ENCODE measurements at regions not wholly inside any gene's neighbourhood (a gene's known extent, or its start where the extent isn't known, plus 50 kb on each side); places are given as distances from the start of the nearest gene placed in this dataset.

DNA sequence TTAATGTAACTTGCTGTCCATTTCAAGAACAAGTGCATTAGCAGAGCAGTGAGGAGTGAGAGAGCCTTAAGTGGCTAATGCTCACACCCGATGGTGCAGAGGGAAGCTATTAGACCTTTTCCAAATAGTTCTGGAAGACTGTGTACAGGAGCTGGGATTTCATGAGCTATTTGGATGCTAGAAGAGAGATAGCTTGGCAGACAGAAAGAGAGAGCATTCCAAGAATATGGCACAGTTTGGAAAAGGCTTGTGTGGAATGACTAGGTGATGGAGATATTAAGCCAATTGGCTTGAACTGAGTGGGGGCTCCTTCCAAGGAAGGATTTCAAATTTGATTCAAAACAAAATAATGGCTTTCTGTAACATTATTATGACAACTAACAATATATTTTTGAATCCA lies 1097.2 kb upstream of the TENM3 start:
- intact Hi-C loops (cut with DNase I), result loop anchor here in 4 of 10 donors (10.0 kb wide), 2 partner anchors 1659 to 1779 kb away; no protein-coding TSS in a partner anchor

GRCh38 chr4:181147416-181147951 lies 1095.7 kb upstream of the TENM3 start:
- intact Hi-C loops (cut with DNase I), result loop anchor here in 4 of 10 donors (10.0 kb wide), 2 partner anchors 1657 to 1777 kb away; no protein-coding TSS in a partner anchor
- ATAC-seq (no peak), DNase-seq (no peak)
- no peak overlapping the region for H3K27ac ChIP-seq
- no peaks in the 10 kb centered on the region for H3K4me1 ChIP-seq
- WGBS, 4 donors, result 85 to 91% (median 89%) methylated on average over 13 of the region's 13 CpGs
- peaks cover 0 to 6% (median 0%) of the 10 kb centered on the region in 9 donors for H3K27me3 ChIP-seq
- H3K36me3 ChIP-seq, result no peaks in the 10 kb centered on the region
- no peaks in the 10 kb centered on the region for H3K9me3 ChIP-seq
- no peak overlapping the region for H3K4me3 ChIP-seq
- TF ChIP-seq POLR2A (IDR thresholded peaks at IDR 0.05) (no peak), CTCF (IDR thresholded peaks at IDR 0.05) (no peak)

More for the DNA sequence above, 1097.2 kb upstream of the TENM3 start:
- no peak for ATAC-seq
- no peak for DNase-seq
- Histone ChIP-seq H3K4me1 (no peaks in the 10 kb centered on the region), H3K9me3 (no peaks in the 10 kb centered on the region), H3K27me3 (peaks cover 0 to 10% (median 0%) of the 10 kb centered on the region in 9 donors), H3K36me3 (no peaks in the 10 kb centered on the region), H3K27ac (no peak overlapping the region), H3K4me3 (no peak overlapping the region)
- WGBS, 4 donors, result 82 to 90% (median 85%) methylated on average over 1 of the region's 1 CpG
- TF ChIP-seq CTCF (IDR thresholded peaks at IDR 0.05), result no peak
- no peak for TF ChIP-seq POLR2A (IDR thresholded peaks at IDR 0.05)

DNA sequence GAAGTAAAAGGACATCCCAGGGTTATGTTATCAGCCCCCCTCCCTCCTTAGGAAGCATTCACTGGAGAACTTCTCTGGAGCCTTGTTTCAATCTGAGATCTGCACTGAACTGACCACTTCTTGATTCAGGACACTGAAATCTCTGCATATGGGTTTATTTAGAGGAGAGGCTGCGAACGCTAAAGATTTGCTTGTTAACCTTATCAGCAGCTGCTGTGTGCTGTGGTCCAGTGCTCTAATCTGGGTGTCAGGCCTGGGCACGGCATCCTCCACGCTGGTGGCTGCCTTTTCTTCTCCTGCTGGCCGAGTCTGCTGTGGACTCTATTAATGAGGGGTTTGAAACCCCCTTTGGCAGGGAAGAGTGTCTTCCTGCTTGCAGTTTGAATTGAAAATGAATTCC lies 1094.7 kb upstream of the TENM3 start:
- no peaks in the 10 kb centered on the region for H3K36me3 ChIP-seq
- ATAC-seq (no peak), DNase-seq (no peak)
- no peak overlapping the region for H3K4me3 ChIP-seq
- H3K27me3 ChIP-seq, result peaks cover 0 to 2% (median 0%) of the 10 kb centered on the region in 9 donors
- no peak overlapping the region for H3K27ac ChIP-seq
- no peak for TF ChIP-seq CTCF (IDR thresholded peaks at IDR 0.05)
- no peak for TF ChIP-seq POLR2A (IDR thresholded peaks at IDR 0.05)
- intact Hi-C loops (cut with DNase I), result loop anchor here in 4 of 10 donors (10.0 kb wide), 2 partner anchors 1656 to 1776 kb away; no protein-coding TSS in a partner anchor
- no peaks in the 10 kb centered on the region for H3K9me3 ChIP-seq
- H3K4me1 ChIP-seq, result no peaks in the 10 kb centered on the region
- WGBS, 4 donors, result 48 to 59% (median 50%) methylated on average over 5 of the region's 5 CpGs

DNA sequence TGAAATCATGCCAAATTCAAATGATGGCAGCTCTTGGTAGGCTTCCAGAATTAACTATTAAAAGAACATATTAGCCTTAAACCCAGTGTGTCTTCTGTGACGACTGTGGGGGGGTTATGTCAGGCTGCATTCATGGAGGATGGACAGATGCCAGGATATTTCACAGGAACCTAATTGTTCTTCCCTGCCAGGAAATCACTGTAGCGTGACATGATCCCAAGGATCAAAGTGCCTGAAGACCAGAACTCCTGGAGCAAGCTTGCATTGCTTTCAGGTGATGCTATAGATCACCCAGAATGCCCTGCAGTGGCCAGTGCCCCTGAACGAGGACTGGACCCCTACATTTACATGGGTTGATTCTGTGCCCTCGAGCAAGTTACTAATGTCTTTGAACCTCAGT lies 1093.0 kb upstream of the TENM3 start:
- Histone ChIP-seq H3K4me1 (no peaks in the 10 kb centered on the region), H3K36me3 (no peaks in the 10 kb centered on the region), H3K27me3 (no peaks in the 10 kb centered on the region), H3K27ac (no peak overlapping the region), H3K9me3 (no peaks in the 10 kb centered on the region), H3K4me3 (no peak overlapping the region)
- ATAC-seq, result no peak
- TF ChIP-seq CTCF (IDR thresholded peaks at IDR 0.05) (no peak), POLR2A (IDR thresholded peaks at IDR 0.05) (no peak)
- 37 to 46% (median 41%) methylated on average over 4 of the region's 4 CpGs for WGBS, 4 donors
- intact Hi-C loops (cut with DNase I), result no loop called here
- DNase-seq, result no peak

All from heart left ventricle (tissue), 16 donors.